Tibial artery (tissue), 4 donors: ENCODE measurements at regions not wholly inside any gene's neighbourhood (a gene's known extent, or its start where the extent isn't known, plus 50 kb on each side); places are given as distances from the start of the nearest gene placed in this dataset.

ENCODE experiments used
- DNase-seq, 2 donors: peaks; one replicate each; pipeline ENCODE4 v3.0.0-alpha.2; 2019
- H3K27ac ChIP-seq, 2 donors: fragments of 200-600 bp; sonication (generic) in 1 of 2; 1 replicate in 1 of 2; 2 replicates in 1 of 2; pipeline ENCODE4 v1.5.1; 2018 to 2019; ENCODE audit warnings: mild to moderate bottlenecking in 1 of 2
- H3K27me3 ChIP-seq, 2 donors: fragments of 200-600 bp; sonication (generic) in 1 of 2; one replicate each; pipeline versions ENCODE4 v1.5.1 to v1.6.0; 2016 to 2019
- H3K36me3 ChIP-seq, 3 donors: fragments of 200-600 bp; sonication (generic) in 2 of 3; one replicate each; pipeline ENCODE4 v1.5.1; 2016 to 2019; ENCODE audit warnings: mild to moderate bottlenecking in 2 of 3
- H3K4me1 ChIP-seq, 4 donors: fragments of 200-600 bp; sonication (generic) in 2 of 4; 1 replicate in 3 of 4; 2 replicates in 1 of 4; pipeline ENCODE4 v1.5.1; 2016 to 2019
- H3K4me3 ChIP-seq, 2 donors: fragments of 200-600 bp; sonication (generic) in 1 of 2; 1 replicate in 1 of 2; 2 replicates in 1 of 2; pipeline ENCODE4 v1.5.1; 2018 to 2019; ENCODE audit warnings: mild to moderate bottlenecking in 2 of 2
- H3K9me3 ChIP-seq, 3 donors: fragments of 200-600 bp; sonication (generic) in 1 of 3; one replicate each; pipeline ENCODE4 v1.5.1; 2016 to 2019
- intact Hi-C: fragments of 100-400 bp; cut with DNase I; formaldehyde crosslinking; loops from one replicate; pipeline ENCODE4 v1.15.0; 2023; ENCODE audit warnings: low total_unique reads
- TF ChIP-seq, protein P1 (sequence below), 2 experiments: fragments of 200-600 bp in 1 of 2; fragments of 450-650 bp in 1 of 2; IDR thresholded peaks; one replicate each; pipeline ENCODE4 v1.5.1; 2017 to 2019; ENCODE audit warnings: antibody characterized with exemption in 2 of 2, mild to moderate bottlenecking in 1 of 2, moderate library complexity in 1 of 2

DNA sequence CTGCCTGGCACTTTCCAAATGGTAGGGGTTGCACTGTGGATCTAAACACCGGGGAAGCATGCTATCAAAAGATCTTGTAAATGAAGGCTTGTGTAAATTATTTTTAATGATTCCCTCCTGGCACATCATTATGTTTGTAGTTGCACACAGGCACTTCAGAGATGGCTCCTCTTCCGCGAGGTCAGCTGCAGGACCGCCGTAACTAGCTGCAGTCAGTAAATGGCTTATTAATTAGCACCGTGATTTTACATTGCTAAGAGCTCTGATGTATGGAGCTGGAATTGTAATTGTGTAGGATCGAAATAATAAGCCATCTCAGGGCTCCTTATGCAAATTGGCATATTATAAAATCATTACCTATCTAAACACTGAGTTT is 397.6 kb upstream of the IRX1 start:
- peaks cover 0 to 12% of the 10 kb centered on the region in 2 donors for H3K27me3 ChIP-seq
- H3K4me3 ChIP-seq = no peak overlapping the region
- no peak for DNase-seq
- H3K4me1 ChIP-seq = peaks cover 0 to 2% (median 0%) of the 10 kb centered on the region in 4 donors
- no peaks in the 10 kb centered on the region for H3K9me3 ChIP-seq
- no peaks in the 10 kb centered on the region for H3K36me3 ChIP-seq
- TF ChIP-seq, protein P1, sequence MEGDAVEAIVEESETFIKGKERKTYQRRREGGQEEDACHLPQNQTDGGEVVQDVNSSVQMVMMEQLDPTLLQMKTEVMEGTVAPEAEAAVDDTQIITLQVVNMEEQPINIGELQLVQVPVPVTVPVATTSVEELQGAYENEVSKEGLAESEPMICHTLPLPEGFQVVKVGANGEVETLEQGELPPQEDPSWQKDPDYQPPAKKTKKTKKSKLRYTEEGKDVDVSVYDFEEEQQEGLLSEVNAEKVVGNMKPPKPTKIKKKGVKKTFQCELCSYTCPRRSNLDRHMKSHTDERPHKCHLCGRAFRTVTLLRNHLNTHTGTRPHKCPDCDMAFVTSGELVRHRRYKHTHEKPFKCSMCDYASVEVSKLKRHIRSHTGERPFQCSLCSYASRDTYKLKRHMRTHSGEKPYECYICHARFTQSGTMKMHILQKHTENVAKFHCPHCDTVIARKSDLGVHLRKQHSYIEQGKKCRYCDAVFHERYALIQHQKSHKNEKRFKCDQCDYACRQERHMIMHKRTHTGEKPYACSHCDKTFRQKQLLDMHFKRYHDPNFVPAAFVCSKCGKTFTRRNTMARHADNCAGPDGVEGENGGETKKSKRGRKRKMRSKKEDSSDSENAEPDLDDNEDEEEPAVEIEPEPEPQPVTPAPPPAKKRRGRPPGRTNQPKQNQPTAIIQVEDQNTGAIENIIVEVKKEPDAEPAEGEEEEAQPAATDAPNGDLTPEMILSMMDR (IDR thresholded peaks at IDR 0.05) = no peak
- no peak overlapping the region for H3K27ac ChIP-seq
- intact Hi-C loops = no loop called here

DNA sequence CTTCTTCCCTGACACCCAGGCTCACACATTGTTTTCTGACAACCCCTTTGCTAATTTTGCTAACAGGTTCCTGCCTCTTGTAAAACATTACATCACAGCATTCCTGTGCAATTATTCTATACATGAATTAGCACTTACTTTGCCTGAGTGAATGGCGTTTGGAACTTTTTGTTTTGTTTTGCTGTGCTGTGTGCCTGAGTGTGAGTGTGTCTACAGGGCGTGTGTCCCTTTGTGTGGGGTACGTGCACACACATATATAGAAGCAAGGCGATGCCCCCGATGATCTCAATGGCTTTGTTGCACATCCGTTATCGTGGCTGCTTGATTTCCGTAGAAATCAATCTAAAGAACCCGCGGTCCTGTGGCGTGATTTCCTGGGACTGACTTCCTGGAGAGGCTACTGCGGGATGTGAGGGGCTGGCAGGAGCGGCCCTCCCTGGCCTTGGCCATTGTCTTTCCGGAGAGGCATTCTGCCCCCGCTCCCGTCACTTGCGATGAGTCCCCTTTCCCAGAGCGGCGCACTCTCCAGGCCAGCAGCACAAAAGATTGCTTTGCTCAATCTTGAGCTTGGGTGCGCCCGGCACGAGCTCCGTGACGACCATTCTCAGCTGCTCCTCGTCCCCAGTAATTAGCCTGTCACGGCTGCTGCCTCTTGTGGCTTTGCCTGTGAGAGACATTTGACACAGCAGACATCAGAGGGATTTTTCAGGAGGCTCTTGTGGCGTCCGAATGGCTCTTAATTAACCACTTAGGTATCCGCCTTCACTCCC is 398.1 kb upstream of the IRX1 start:
- TF ChIP-seq, protein P1 (IDR thresholded peaks at IDR 0.05) = no peak
- peaks cover 0 to 12% of the 10 kb centered on the region in 2 donors for H3K27me3 ChIP-seq
- H3K9me3 ChIP-seq = no peaks in the 10 kb centered on the region
- intact Hi-C loops = no loop called here
- no peak for DNase-seq
- H3K36me3 ChIP-seq = no peaks in the 10 kb centered on the region
- H3K4me3 ChIP-seq = no peak overlapping the region
- H3K4me1 ChIP-seq = peaks cover 0 to 2% (median 0%) of the 10 kb centered on the region in 4 donors
- H3K27ac ChIP-seq = no peak overlapping the region

DNA sequence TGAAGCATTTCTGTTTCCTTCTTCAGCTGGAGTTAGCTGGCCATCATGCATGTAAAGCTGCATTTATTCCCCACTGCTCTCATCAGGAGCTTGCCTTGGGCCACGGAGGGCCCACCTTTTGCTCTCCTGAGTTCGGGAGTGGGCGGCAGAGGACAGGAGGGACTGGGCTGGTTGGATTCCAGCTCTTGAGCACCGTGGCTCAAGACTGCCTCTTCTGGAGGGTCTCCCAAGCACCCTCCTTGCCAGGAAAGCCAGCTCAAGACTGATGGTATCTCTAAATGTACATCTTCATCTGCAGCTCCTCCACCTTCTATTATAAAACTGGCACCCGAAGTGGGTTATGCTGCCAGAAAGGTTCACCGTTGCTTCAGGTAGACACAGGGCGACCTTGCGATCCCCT is 399.6 kb upstream of the IRX1 start:
- no peaks in the 10 kb centered on the region for H3K9me3 ChIP-seq
- DNase-seq = no peak
- TF ChIP-seq, protein P1 (IDR thresholded peaks at IDR 0.05) = no peak
- no peak overlapping the region for H3K27ac ChIP-seq
- intact Hi-C loops = no loop called here
- H3K36me3 ChIP-seq = no peaks in the 10 kb centered on the region
- peaks cover 0 to 12% of the 10 kb centered on the region in 2 donors for H3K27me3 ChIP-seq
- H3K4me3 ChIP-seq = no peak overlapping the region
- H3K4me1 ChIP-seq = peaks cover 0 to 2% (median 0%) of the 10 kb centered on the region in 4 donors

DNA sequence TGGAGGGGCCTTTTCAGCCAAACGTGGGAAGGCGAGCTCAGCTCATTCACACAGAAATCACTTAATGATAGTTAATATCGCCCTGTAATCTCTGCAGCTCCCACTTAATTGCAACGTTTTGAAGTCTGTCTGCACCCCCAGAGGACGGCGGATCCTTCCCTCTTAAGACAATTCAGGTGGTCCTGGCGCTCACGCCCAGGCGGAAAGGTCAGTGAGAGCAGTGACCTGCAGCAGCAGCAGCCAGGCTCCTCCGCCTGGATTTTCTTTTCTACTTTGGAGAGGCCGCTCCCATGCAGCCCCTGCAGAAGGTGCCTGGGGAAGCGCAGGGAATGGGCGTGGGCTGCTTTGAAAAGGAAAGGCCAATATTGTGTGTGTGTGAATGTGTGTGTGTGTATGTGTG is 400.9 kb upstream of the IRX1 start:
- Histone ChIP-seq H3K4me1 (peaks cover 0 to 2% (median 0%) of the 10 kb centered on the region in 4 donors), H3K27ac (no peak overlapping the region), H3K9me3 (no peaks in the 10 kb centered on the region), H3K27me3 (peaks cover 0 to 9% of the 10 kb centered on the region in 2 donors), H3K4me3 (no peak overlapping the region), H3K36me3 (no peaks in the 10 kb centered on the region)
- TF ChIP-seq, protein P1 (IDR thresholded peaks at IDR 0.05) = no peak
- DNase-seq = no peak
- intact Hi-C loops = no loop called here

DNA sequence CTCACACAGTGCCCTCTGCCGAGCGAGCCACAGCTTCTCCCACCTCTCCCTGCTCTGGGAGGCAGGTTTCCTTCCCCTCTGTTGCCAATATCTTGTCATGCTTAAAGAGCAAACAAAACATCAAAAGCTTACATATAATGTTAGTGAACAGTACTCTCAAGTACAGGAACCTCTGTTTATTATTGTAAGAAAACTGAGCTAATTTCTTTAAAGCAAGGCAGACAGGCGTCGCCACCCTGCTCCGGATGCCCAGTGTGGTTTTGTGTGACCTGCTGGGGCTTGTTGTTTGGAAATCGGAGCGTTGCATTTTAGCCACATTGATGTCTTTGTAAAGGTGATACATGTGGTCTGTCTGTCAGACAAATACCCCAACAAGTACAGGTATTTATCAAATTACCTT is 401.4 kb upstream of the IRX1 start:
- Histone ChIP-seq H3K27me3 (peaks cover 0 to 7% of the 10 kb centered on the region in 2 donors), H3K4me1 (peaks cover 0 to 2% (median 0%) of the 10 kb centered on the region in 4 donors), H3K36me3 (no peaks in the 10 kb centered on the region), H3K9me3 (no peaks in the 10 kb centered on the region), H3K4me3 (no peak overlapping the region), H3K27ac (no peak overlapping the region)
- intact Hi-C loops = no loop called here
- no peak for DNase-seq
- TF ChIP-seq, protein P1 (IDR thresholded peaks at IDR 0.05) = no peak
